ENCODE measurements at regions not wholly inside any gene's neighbourhood (a gene's known extent, or its start where the extent isn't known, plus 50 kb on each side); places are given as distances from the start of the nearest gene placed in this dataset.
"Not testable (repeated sequence)": the region's sequence is repeated elsewhere in the genome, so short reads cannot be mapped to it uniquely, and the experiment has no call there.

DNA sequence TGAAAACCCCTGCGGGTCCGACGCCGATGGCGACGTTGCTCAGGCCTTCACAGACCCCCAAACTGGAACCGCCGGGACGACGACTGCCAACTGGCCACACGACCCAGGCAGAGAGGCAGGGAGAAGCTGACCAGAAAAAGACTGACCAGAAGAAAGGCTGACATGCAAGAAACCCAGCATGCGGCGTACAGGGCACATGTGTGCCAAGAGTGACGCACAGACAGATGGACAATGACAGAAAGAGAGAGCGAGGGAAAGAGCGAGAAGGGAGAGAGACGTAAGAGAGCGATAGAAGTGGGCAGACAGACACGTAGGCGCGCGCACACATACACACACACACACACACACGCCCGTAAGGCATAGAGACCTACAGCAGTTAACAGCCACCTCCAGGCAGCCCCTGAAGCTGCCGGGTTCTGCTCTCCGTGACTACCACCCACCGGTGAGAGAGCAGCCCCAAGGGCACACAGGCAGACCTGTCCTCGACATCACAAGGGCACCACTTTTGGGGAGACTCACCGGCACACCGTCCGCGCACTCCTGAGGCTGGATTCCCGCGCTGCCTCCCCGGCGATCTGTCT lies 67.2 kb upstream of the ZNF527 start:
- DNase-seq: no peak

DNA sequence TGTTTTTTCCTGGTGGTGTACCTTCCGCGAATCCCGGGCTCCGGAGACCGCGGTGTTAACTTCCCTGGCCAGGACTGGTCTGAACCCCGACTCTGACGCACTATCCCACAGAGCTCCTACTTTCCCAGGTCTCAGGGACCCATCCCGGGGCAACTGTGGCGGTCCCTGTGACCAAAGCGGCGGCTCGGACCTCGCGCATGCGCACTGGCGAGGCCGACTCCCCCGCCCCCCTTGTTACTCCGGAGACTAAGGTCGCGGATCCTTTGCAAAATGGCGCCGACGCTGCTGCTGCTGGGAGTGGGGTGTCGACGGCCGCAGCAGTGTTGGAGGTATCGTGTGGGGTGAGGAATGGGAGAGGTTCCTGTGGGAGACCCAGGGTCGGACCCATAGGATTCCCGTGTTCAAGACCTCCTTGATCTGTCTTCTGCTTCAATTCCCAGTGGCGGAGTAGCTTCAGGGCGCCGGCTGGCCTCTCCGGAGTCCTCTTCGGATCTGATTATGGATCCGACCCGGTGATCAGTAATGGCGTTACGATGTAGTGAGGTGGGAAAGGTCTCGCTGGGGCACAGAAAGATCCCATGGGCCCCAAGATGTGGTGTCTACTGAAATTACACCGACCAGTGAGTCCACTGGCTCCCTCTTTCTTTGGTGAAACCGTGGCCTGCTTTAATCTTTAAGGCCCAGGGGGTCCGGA lies 66.6 kb upstream of the ZNF527 start:
- DNase-seq: no peak

DNA sequence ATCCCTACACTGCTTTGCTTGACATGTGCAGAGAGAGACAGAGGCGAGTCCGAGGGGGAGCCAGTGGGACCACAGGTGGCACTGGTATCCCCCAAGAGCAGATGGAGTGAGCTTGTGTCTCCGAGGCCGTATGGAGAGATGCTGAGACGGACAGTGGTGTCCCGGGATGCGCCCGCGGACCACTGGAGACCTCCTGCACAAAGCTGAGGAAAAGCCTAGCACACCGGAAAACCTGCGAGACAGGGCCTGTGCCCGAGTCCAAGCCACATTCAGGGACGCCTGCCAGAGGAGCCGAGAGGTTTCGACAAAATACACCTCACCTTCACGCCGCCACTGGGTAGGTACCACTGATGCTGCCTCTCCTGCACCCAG lies 66.0 kb upstream of the ZNF527 start:
- DNase-seq: no peak

DNA sequence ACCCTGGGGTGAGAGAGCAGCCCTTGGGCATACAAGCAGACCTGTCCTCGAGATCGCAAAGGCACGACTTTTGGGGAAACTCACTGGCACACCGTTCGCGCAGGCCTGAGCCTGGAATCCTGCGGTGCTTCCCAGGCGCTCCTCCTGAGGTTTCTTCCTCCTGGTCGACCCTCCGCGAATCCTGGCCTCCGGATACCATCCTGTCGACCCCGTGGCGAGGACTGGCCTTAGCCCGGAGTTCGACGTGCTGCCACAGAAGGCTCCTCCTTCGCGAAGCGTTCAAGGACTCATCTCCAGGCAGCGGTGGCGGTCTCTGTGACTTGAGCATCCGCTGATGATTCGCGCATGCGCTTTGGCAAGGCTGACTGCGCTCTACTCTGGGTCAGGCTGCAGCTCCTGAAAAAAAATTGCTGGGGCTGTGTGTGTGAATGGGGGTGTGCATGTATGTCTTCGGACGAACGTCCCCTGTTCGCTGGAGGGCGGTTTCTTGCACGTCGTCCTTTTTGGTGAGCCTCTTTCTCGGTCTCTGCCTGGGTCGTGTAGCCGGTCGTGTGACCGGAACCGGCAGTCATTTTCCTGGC lies 64.4 kb upstream of the ZNF527 start:
- no peak for DNase-seq

DNA sequence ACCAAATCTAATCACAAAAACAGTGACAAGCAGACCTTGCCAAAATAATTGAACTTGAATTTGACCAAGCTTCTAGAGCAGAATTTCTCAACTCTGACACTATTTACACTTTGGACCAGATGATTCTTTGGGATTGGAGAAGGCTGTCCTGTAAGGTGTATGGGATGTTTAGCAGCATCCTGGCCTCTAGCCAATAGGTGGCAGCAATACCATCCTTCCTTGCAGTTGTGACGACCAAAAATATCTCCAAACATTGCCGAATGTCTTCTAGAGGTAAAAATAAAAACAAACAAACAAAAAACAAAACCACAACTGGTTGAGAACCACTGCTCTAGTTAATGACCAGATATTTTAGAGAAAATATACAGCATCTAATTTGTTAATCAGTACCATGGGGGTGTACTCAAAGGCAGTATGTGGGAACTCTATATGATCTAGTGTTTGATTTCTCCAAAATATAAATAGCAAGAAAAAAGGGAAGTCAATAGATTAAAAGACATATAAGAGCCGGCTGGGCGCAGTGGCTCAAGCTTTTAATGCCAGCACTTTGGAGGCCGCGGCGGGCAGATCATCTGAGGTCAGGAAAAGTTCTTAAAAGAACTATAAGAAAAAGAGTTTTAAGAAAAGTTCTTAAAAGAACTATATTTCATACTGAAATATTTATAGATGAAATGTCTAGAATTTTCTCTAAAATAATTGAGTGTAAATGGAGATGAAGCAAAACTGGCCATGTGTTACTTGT lies 60.9 kb upstream of the ZNF527 start:
- no peak for DNase-seq

DNA sequence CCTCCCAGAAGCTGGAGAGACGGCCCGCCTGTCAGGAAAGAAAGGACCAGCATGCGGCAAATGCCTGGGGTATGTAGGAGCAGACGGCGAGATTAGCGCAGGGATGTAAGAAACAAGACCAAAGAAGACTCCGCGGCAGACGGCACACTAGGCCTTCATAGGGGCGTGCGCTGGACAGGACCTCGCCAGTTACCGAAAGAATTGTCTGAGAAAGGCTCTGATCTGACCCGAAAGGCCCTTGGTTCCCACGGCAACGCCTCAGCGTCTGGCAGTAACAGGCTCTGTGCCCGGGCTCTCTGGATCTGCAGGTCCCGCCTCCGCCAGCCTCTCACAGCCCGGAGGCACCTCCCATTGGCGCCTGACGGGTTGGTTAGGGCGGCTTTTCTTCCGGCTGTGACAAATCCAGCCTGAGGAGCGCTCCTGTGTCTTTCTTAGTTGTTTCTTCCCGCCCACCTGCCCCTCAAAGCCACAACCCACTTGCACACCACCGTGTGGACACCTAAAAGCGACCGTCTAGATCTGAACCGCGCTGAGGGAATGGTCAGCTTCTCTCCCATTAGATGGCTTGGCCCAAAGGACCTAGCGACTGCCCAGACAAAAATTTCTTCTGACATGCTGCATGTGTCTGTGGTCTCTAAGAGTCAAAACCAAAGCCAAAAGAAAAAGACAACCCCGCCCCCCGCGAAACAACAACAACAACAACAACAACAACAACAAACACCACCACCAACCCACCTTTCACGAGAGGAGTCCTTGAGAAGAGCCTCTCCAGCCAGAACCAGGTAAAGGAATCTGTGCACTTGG lies 58.2 kb upstream of the ZNF527 start:
- peak; percentile 60 for DNase-seq

DNA sequence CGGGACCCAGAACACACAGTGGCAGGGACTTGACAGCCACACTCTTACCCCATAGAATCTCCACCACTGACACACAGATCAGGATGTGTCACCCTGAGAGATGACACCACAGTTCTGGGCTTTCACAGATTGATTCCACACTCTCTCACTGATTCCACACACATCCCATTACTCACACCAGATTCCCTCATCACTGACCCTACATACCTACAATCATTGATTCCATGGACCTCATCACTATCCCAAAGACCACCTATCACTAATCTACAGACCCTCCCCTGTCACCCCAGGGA lies 57.6 kb upstream of the ZNF527 start:
- no peak for DNase-seq

DNA sequence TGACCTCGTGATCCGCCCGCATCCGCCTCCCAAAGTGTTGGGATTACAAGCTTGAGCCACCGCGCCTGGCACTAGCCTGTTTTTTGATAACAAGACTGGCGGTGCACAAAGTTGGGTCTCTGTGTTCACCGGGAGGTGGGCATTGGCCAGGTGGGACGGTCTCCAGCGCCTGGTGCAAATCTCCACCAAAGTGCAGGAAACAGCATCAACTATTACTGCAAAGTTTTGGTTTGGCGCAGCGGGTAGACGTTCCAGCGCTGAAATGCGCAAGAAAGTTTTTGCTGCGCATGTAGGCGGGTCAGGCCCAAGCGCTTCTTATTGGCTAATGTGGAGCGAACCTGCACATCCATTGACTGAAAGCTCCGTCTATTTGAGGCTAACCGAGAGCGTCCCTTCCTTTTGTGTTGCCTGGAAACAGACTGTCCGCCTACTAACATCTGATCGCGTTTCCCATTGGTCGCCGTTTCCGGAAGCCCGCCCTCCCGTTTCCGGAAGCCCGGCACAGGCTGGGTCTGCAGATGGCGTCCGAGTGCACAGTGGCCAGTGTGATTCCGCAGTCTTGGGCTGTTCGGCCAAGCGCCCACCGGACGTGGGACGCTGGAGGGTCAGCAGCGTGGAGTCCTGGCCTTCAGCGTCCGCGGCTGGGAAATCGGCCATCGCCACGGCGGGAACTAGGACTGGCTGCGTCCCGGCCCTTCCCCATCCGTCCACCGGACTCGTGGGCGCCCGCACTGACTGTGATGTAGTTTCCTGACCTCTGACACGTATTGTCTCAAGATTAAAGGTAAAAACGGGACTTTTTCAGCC lies 53.3 kb upstream of the ZNF527 start:
- peak; percentile 97 for DNase-seq

DNA sequence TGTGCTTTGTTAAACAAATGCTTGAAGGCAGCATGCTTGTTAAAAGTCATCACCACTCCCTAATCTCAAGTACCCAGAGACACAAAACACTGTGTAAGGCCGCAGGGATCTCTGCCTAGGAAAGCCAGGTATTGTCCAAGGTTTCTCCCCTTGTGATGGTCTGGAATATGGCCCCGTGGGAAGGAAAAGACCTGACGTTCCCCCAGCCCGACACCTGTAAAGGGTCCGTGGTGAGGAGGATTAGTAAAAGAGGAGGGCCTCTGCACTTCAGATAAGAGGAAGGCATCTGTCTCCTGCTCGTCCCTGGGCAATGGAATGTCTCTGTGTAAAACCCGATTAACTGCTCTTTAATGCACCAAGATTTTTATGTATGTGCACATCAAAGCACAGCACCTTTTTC lies 49.9 kb upstream of the ZNF527 start:
- DNase-seq: not testable (repeated sequence)

All from DMS79 (cell line).